Activated CD4-positive, alpha-beta T cell treated with anti-CD3 and anti-CD28 coated beads, Interleukin-2, amount 50 U/mL, for 16 hours (primary cell): ENCODE measurements at regions not wholly inside any gene's neighbourhood (a gene's known extent, or its start where the extent isn't known, plus 50 kb on each side); places are given as distances from the start of the nearest gene placed in this dataset.
A peak's percentile ranks its signal among the peaks of the same experiment; 100 is the strongest.

Experiments used
- DNase-seq: peaks from one replicate; pipeline ENCODE4 v3.0.0-alpha.2; 2020

DNA sequence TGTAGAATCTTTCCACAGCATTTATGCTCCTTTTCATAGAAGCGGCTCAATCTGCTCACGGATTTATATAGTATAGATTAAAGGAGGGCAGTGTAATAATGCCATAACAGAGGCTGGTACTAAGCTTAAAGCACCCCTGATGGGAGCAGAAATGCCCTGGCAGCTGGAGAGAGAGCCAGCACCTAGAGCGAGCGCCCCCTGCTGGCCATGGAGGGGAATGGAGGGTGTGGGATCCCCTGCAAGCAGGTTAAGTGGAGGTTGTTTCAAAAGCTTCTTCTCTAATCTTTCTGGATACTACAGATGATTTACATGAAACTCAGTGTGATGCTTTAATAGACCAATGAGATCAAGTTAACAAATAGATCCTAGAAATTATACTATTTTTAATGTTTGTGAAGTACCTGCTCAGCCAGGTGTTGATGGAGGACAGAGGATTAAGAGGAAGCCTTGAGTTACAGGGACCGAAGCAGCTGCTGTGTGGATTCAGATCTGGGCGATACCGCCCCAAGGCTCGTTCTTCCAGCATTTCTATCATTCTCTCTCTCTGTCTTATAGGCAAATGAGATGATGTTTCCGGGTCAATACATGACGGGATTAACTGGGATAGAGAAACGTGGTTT lies 1519.3 kb upstream of the TMEM132C start:
- DNase-seq, result peak; percentile 49

DNA sequence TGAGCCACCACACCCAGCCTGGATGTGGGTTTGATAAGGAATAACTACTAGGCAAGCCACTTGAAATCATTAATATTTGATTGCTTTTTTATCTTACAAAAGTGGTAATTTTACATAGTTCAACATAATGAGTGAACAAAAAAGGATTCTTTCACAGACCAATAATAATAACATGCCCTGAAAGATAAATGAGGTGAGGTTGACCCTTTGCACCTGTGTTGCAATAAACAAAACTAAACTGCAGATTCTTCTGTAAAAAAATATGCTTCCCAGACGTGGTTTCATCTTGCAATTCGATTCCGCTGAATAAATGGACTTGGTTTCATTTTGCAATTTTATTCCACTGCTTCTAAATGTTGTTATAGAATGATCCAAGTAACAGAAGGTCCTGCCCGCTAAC lies 1514.9 kb upstream of the TMEM132C start:
- DNase-seq, result no peak

GRCh38 chr12:126757326-126757725 lies 1509.6 kb upstream of the TMEM132C start:
- DNase-seq, result no peak

DNA sequence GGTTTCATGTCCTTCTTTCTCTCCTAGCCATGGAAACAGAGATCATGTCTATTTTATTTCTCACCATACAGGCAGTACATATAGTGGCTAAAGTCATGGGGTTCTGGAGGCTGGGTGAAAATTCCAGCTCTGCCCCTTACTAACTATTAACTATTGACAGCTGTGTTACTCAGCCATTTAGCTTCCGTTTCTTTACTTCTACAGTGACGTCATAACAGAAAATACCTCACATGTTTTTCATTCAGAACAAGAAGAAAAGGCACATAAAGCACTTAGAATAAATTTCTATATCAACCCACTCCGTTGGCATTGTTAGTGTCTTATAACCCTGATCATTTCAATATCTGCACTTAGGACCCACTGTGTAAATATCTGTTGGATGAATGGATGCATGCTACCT lies 1506.9 kb upstream of the TMEM132C start:
- DNase-seq, result no peak

DNA sequence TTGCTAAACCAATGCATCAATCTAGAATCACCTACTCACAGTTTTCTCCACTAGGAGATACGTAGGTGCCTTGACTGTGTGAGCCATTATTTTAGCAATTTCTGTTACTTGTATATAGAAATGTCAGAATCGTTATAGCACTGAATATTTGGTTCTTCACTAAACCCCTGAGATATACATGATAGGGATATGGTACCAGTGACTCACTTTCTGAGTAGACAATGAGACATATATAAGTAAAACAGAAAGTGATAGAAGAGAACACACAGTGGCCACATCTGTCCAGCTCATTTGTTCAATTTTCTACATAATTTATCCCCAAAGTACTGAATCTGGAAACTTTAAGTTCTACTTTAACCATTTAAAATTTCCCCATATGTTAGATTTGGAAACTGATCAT lies 1505.5 kb upstream of the TMEM132C start:
- peak; percentile 16 for DNase-seq

DNA sequence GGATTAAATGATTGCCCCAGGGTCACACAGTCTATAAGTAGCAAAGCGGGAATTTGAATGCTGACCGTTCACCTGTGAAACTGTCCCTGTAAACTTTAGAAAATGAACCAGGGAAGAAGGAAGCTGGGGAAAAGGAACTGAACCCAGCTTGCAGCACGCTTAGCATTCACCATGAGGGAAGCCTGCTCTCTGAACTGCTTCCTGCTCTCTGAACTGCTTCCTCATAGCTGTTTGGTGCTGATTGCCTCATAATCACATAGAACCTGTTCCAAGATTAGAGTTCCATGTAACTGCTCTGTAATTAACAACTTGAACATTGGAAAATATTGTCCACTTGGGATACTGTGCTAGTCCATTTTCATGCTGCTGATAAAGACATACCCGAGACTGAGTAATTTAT lies 1504.8 kb upstream of the TMEM132C start:
- DNase-seq, result no peak

- no peak for DNase-seq
Measured at GRCh38 chr12:126763359-126763758, 1503.6 kb upstream of the TMEM132C start.

DNA sequence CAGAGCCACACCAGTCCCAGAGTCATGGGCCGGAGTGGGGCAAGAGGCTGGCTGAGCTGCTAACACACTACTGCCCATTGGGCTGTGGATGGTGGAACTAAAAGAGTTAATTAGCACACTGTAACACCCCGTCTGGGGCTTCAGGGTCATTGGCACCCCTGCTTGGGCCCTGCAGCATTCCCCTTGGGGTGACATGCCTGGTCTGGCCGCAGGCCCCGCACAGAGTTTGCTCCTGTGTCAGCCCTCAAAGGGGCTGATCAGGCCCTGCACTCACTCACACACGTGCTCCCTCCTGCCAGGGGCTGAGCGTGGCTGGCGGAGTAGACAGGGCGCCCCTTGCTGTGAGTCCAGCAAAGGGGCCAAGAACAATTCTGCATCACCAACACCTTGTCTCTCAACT lies 1499.6 kb upstream of the TMEM132C start:
- DNase-seq, result no peak

DNA sequence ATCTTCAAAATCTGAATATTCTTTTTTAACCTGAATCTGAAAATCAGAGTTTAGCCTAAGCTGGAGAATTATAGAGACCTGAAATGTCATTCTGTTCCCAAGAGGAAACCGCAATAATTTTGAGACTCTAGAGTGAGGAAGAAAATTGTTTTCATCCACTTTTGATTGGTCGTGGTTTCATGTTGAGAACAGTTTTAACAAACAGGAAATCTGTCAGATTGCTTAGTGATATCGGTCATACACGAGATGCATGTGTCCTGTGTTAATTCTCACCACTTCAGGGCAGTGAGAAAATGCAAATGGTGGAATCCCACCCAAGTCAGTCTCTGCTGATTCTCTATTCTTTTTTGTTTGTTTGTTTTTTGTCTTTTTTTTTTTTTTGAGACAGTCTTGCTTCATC lies 1498.5 kb upstream of the TMEM132C start:
- DNase-seq, result peak; percentile 63

DNA sequence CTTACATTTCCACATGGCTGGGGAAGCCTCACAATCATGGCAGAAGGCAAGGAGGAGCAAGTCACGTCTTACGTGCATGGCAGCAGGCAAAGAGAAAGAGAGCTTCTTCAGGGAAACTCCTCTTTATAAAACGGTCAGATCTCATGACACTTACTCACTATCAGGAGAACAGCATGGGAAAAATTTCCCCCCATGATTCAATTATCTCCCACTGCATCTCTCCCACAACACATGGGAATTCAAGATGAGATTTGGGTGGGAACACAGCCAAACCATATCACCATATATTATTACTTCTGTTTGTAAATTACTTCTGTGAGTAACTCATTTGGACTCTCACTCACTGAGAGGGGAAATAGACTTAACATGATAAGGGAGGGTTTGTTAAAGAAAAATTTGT lies 1496.8 kb upstream of the TMEM132C start:
- no peak for DNase-seq

DNA sequence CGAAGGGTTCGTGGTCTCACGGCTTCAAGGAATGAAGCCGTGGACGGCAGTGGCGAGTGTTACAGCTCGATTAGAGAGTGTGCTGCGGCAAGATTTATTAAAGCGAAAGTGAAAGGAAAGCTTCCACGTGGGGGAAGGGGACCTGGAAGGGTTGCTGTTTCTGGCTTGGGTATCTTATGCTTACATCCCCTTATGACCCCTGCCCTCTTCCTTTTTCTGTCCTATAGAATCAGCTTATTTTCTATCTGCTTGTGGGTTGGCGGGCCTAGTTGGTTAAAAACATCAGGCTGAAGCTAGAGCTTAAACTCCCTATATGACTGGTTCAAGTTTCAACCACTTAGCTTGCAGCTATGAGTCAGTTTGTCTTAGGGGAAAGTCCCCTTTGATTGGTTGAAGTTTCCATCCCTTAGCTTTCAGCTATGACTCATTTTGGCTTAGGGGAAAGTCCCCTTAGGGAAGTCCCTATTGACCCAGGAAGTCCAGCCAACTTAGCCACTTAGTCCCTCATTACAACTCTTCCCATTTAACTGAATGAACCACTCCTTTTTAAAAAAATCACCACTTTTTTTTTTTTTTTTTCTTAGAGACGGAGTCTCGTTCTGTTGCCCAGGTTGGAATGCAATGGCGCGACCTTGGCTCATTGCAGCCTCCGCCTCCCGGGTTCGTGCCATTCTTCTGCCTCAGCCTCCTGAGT lies 1494.7 kb upstream of the TMEM132C start:
- DNase-seq, result peak; percentile 90

DNA sequence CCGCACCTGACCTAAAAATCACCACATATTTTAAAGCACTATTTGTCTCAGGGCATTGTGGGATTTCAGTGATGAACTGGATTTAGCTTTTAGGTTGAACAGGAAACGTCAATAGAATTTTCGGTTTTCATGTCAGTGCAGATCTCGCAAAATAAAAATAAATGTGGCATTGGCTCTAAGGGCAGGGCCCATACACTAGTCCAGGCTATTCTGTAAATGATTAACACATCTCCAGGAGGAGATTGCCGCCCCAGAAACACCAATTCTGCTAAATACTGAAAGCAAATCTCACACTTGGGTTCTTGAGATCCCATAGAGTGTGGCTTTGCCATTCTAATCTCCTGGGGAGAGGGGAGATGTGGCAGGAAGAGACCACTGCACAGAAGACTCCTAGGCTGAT lies 1494.0 kb upstream of the TMEM132C start:
- no peak for DNase-seq

- no peak for DNase-seq
Measured at GRCh38 chr12:126773491-126773890, 1493.5 kb upstream of the TMEM132C start.

DNA sequence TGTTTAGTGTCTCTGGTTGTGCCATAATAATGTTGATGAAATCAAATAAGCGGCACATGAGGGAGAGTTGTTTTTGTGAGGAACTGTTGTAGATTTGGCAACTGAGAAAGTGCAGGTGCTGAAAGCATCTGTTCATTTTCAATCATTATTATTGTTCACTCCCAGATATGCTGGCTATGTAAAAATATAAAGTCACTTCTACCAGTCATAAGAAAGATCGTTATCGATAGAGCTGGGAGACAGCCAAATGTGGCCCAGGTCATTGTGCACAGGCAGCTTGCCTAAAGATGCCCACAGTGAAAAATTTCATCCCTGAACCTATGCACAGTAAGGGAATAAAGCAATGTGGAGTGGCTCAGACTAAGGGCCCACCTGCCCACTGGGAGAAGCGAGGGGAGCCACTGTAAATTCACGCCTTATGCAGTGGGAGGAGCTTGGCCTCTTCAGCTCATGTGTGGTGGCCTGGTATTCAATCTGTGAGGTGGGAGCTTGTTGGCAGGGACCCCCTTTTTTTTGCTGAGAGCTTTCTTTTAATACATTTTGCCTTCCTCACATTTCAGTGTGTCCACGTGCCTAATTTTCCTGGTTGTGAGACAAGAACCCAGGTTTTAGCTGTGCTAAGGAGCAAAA lies 1490.8 kb upstream of the TMEM132C start:
- no peak for DNase-seq

- no peak for DNase-seq
Measured at GRCh38 chr12:126780343-126780742, 1486.6 kb upstream of the TMEM132C start.

GRCh38 chr12:126781593-126781992 lies 1485.4 kb upstream of the TMEM132C start:
- no peak for DNase-seq

- DNase-seq, result no peak
Measured at GRCh38 chr12:126782083-126782482, 1484.9 kb upstream of the TMEM132C start.

DNA sequence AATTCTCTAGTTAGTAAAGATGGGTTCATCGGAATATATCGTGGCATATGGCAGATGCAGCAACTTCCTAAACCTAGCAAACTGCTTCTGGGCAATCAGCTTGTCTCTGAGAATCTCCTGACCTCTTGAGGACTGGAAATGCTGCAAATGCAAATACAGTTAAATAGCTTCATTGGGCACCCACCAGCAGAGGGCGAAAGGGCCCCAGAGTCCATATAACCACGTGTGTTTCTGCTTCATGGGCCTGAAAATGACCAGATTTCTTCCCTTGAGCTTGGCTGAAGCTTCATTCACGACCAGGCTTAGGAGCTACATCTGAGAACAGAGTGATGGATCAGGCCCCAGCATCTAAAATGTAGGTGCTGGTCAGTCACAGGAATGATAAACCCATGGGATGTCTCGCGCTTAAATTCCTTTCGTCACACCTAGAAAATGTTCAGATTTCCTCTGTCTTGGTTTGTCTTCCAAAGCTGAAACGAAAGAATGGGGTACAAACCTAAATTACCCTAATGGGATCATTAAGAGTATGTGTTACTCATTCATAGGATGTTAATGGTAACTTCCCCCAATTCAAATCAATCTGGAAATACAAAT lies 1482.5 kb upstream of the TMEM132C start:
- DNase-seq, result peak; percentile 26

- DNase-seq, result no peak
Measured at GRCh38 chr12:126789963-126790362, 1477.0 kb upstream of the TMEM132C start.

DNA sequence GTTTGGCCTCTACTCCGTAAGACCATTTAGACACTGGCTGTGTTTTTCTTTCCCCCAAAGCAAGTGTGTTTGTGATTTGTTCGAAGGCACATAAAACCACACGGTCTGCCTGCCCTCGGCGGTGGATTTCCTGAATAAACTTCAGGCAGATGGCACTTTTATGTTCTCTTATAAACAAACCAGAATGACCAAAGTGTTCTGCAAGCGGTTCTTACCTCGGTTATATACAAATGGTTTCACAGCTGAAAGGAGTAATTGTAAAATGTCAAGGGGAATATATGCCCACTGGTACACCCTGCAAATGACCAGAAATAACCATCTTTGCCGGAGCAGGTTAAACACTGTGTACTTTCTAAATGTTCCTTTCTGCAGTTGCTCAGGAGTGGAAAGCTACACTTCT lies 1475.8 kb upstream of the TMEM132C start:
- no peak for DNase-seq

DNA sequence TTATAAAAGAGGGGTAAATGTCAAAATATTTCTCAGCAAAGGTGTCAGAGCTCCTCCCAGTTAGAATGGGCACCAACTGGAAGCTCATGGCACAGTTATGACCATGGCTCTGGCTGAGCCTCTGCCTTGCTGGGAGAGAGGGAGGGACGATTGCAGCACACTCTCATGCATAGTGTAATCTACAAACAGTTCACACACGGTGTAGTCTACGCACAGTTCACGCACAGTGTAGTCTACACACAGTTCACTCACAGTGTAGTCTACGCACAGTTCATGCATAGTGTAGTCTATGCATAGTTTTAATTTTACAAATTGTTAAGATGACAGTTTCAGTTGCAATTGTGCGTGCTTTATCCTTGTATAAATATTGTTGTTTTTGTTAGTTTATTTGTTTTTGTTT lies 1474.6 kb upstream of the TMEM132C start:
- DNase-seq, result no peak

DNA sequence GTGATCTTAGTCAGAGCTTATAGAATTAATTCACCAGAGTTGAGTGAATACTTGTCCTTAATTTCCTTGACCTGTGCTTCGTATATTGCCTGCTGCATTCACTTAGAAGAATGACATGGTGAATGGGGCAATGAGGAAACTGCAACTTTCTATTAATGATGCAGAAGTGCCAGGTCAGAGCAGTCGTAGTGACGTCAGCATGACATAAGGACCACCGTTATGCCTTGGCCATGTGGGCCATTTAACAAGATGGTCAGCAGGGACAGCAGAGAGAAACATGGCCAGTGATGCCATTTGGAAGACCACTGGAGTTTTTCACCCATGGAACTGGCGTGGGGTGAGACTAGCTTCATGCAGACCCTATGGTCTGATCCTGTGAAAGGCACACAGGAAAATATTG lies 1469.4 kb upstream of the TMEM132C start:
- no peak for DNase-seq

GRCh38 chr12:126798449-126798848 lies 1468.5 kb upstream of the TMEM132C start:
- DNase-seq, result no peak

DNA sequence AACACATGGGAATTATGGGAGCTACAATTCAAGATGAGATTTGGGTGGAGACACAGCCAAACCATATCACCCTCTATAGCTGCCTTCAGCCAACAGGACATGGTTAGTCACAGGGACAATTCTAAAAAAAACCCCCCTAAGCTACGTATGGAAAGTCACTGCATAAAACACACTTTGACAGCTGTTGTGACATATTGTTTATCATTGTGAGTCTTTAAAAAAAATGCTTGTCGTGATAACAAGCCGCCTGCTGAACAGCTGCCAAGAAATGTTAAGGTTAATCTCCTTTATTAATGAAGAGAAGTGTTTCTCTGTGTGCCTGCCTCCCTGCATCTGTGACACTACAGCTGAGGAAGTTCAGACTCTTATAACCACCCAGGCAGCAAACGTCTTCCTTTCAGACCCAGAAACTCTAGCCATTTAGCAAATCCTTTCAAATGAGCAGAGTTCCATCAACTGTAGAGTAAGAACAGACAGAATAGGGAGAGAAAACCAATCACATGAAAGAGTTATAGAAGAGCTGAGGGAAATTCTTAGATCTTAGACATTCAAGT lies 1459.6 kb upstream of the TMEM132C start:
- no peak for DNase-seq
